ENCODE measurements at regions not wholly inside any gene's neighbourhood (a gene's known extent, or its start where the extent isn't known, plus 50 kb on each side); places are given as distances from the start of the nearest gene placed in this dataset.

DNA sequence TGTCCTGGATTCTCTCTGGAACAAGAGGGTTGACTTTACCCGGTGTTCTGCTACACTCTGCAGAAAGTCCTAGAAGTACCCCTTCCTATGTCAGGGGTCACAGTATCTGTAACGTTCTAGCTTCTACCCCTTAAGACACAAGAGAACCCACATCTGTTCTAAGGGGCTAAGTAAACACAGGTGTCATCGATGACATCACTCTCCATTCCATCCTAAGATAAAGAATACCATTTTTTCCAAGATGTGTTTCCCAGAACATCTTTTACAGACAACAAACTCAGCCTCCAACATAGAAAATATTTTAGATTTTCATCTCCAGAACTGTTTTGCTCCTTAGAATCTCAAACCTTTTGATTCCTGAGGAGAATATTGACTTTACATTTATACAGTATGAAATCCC, 239.1 kb downstream of the TRIB2 start:
- peaks cover 0 to 7% of the 10 kb centered on the region in 2 donors for H3K9me3 Mint-ChIP-seq
- no peak overlapping the region for H3K27ac Mint-ChIP-seq
- H3K4me1 Mint-ChIP-seq (ENCODE audit: low read depth in 2 of 2) = no peaks in the 10 kb centered on the region
- H3K27me3 Mint-ChIP-seq = no peaks in the 10 kb centered on the region
- no peak overlapping the region for H3K4me3 Mint-ChIP-seq
- no peak for DNase-seq
- no peak for ATAC-seq (replicated peaks)
- H3K36me3 Mint-ChIP-seq (ENCODE audit: insufficient read depth) = no peaks in the 10 kb centered on the region

- ATAC-seq (replicated peaks) = no peak
- no peaks in the 10 kb centered on the region for H3K36me3 Mint-ChIP-seq (ENCODE audit: insufficient read depth)
- no peak overlapping the region for H3K27ac Mint-ChIP-seq
- no peak for DNase-seq
- H3K4me3 Mint-ChIP-seq = no peak overlapping the region
- peaks cover 0 to under 1% of the 10 kb centered on the region in 2 donors for H3K4me1 Mint-ChIP-seq (ENCODE audit: low read depth in 2 of 2)
- no peaks in the 10 kb centered on the region for H3K27me3 Mint-ChIP-seq
- H3K9me3 Mint-ChIP-seq = peaks cover 0 to 7% of the 10 kb centered on the region in 2 donors
Observed at GRCh38 chr2:12957251-12957650, 240.5 kb downstream of the TRIB2 start.

GRCh38 chr2:12959935-12960334, 243.2 kb downstream of the TRIB2 start:
- Mint-ChIP-seq H3K36me3 (ENCODE audit: insufficient read depth) (no peaks in the 10 kb centered on the region), H3K9me3 (peaks cover 0 to 7% of the 10 kb centered on the region in 2 donors), H3K27ac (no peak overlapping the region), H3K27me3 (no peaks in the 10 kb centered on the region), H3K4me1 (ENCODE audit: low read depth in 2 of 2) (peaks cover 0 to 4% of the 10 kb centered on the region in 2 donors), H3K4me3 (no peak overlapping the region)
- DNase-seq = no peak
- no peak for ATAC-seq (replicated peaks)

GRCh38 chr2:12960671-12961070, 243.9 kb downstream of the TRIB2 start:
- Mint-ChIP-seq H3K27me3 (no peaks in the 10 kb centered on the region), H3K27ac (no peak overlapping the region), H3K4me3 (no peak overlapping the region), H3K9me3 (peaks cover 0 to 7% of the 10 kb centered on the region in 2 donors), H3K4me1 (ENCODE audit: low read depth in 2 of 2) (peaks cover 4 to 5% of the 10 kb centered on the region in 2 donors), H3K36me3 (ENCODE audit: insufficient read depth) (no peaks in the 10 kb centered on the region)
- no peak for ATAC-seq (replicated peaks)
- no peak for DNase-seq

DNA sequence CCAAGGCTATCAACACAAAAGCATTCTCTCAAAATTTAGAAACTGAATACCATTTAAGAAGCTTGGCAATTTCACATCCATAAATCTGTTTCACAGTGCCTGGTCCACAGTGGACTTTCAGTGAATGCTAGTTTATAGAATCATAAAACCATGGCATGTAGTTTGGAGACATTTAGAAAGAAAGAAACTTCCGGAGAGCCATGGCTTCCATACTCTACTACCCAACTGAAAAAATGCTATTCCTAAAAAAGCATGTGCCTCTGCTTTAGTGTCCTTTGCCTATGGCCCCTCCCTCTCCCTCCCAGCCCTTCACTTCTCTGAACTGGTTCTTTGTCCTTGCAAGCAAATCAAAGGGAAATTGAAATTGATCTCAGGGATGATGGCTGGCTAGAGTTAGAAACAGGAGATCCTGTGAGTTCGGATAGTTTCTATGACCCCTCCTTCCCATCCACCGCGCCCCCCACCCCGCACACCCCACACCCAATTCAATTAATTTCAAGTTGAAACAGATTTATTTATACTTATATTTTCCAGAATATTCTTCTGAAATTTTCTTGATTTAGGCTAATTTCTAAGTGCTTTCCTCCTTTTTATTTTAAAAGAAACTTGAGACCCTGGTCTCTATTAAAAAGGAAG, 248.3 kb downstream of the TRIB2 start:
- H3K4me3 Mint-ChIP-seq = peak overlapping the region; percentile 48 to 61
- DNase-seq (no peak), ATAC-seq (replicated peaks) (no peak)
- peaks cover 0 to 3% of the 10 kb centered on the region in 2 donors for H3K9me3 Mint-ChIP-seq
- H3K27me3 Mint-ChIP-seq = peaks cover 0 to under 1% of the 10 kb centered on the region in 2 donors
- H3K27ac Mint-ChIP-seq = peak overlapping the region; percentile 42 to 52
- peaks cover 16 to 17% of the 10 kb centered on the region in 2 donors for H3K4me1 Mint-ChIP-seq (ENCODE audit: low read depth in 2 of 2)
- no peaks in the 10 kb centered on the region for H3K36me3 Mint-ChIP-seq (ENCODE audit: insufficient read depth)

GRCh38 chr2:12965540-12966269, 249.0 kb downstream of the TRIB2 start:
- Mint-ChIP-seq H3K4me3 (peak overlapping the region; percentile 48 to 61), H3K27ac (peak overlapping the region; percentile 42 to 52), H3K36me3 (ENCODE audit: insufficient read depth) (no peaks in the 10 kb centered on the region)

DNA sequence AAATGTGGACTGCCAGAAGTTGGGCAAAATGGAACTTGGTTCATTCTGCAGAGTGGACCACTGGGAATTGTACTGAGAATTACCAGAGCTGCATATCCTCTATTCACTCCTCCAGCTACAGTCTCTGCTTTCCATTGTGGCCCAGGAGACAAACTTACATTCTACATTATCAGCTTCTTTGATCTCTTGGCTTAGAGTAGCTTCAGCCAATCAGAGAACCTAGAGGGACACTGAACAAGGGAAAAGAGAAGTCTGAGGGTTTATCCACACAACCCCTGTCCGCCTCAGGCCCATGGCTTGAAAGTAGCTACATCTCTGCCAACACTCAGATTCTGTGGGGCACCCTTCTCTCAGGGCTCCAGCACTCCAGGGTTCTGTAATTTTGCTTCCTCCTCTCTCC, 251.1 kb downstream of the TRIB2 start:
- DNase-seq = no peak
- Mint-ChIP-seq H3K36me3 (ENCODE audit: insufficient read depth) (no peaks in the 10 kb centered on the region), H3K27me3 (peaks cover 0 to 4% of the 10 kb centered on the region in 2 donors), H3K4me3 (no peak overlapping the region), H3K27ac (no peak overlapping the region), H3K4me1 (ENCODE audit: low read depth in 2 of 2) (peaks cover 14 to 17% of the 10 kb centered on the region in 2 donors), H3K9me3 (no peaks in the 10 kb centered on the region)
- no peak for ATAC-seq (replicated peaks)

More at GRCh38 chr2:12965540-12966269, 249.0 kb downstream of the TRIB2 start:
- Mint-ChIP-seq H3K4me1 (ENCODE audit: low read depth in 2 of 2) (peaks cover 16 to 17% of the 10 kb centered on the region in 2 donors), H3K27me3 (peaks cover 0 to 4% of the 10 kb centered on the region in 2 donors), H3K9me3 (no peaks in the 10 kb centered on the region)
- ATAC-seq (replicated peaks) (peak; percentile 92), DNase-seq (no peak)

GRCh38 chr2:12968399-12968798, 251.7 kb downstream of the TRIB2 start:
- Mint-ChIP-seq H3K27me3 (peaks cover 0 to 4% of the 10 kb centered on the region in 2 donors), H3K9me3 (no peaks in the 10 kb centered on the region), H3K4me3 (no peak overlapping the region), H3K36me3 (ENCODE audit: insufficient read depth) (no peaks in the 10 kb centered on the region), H3K27ac (no peak overlapping the region), H3K4me1 (ENCODE audit: low read depth in 2 of 2) (peaks cover 14 to 17% of the 10 kb centered on the region in 2 donors)
- ATAC-seq (replicated peaks) (no peak), DNase-seq (no peak)

DNA sequence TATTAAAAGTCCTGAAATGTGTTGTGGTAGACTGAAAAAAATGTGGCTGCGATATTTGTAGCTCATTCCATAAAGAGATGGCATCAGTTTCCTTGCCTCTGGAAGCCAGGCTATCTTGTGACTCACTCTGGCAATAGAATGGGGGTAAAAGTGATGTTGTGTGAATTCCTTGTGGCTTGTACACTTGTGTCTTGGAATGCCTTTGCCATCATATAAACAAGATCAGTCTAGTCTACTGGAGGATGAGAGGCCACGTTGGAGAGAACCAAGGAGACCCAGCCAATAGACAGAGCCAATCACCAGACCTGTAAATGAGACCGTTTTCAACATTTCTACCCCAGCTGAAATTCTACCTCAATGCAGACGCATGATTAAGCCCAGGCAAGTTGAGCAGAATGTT, 254.1 kb downstream of the TRIB2 start:
- Mint-ChIP-seq H3K27ac (no peak overlapping the region), H3K4me3 (no peak overlapping the region), H3K36me3 (ENCODE audit: insufficient read depth) (no peaks in the 10 kb centered on the region), H3K4me1 (ENCODE audit: low read depth in 2 of 2) (peaks cover 10 to 12% of the 10 kb centered on the region in 2 donors), H3K9me3 (no peaks in the 10 kb centered on the region), H3K27me3 (peaks cover 4 to 5% of the 10 kb centered on the region in 2 donors)
- DNase-seq (no peak), ATAC-seq (replicated peaks) (no peak)

- Mint-ChIP-seq H3K9me3 (no peaks in the 10 kb centered on the region), H3K4me3 (no peak overlapping the region)
- no peak for ATAC-seq (replicated peaks)
Observed at GRCh38 chr2:12971581-12972365, 255.0 kb downstream of the TRIB2 start.

DNA sequence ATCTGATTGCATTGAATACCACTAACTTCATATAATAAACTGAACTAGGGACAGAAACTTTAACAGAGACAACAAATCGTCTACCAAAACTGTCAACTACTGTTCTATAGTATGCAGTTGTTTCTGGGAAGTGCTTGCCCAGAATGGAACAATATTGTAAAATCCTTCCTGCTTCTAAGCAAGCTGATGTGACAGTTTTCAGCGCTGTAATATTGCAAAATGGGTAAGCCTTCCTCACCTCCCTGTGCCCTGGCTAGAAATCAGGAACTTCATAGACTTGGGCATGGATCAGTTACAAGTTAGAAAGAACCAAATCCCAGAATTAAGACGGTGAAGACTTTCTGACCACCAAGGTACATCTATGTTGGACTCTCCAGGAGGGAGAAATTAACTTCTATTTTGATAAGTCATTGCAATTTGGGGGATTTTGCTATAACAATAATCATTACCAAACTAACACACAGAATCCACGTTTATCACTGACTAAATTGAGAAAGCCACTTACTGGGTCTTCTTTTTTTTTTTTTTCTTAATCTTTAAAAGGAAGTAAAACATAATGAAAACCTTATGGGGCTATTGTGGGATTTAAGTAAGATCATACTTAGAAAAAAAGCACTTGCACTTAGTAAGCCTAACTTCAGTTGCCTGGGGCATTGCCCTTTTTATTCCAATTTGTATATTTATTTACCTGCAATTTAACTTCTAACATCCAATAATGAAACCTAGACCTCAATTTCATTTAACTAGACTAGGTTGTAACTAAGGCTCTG, 261.5 kb downstream of the TRIB2 start:
- Mint-ChIP-seq H3K27ac (no peak overlapping the region), H3K27me3 (peaks cover 5 to 7% of the 10 kb centered on the region in 2 donors), H3K36me3 (ENCODE audit: insufficient read depth) (no peaks in the 10 kb centered on the region), H3K4me1 (ENCODE audit: low read depth in 2 of 2) (no peaks in the 10 kb centered on the region), H3K4me3 (no peak overlapping the region), H3K9me3 (no peaks in the 10 kb centered on the region)
- no peak for DNase-seq
- ATAC-seq (replicated peaks) = no peak

More at GRCh38 chr2:12971581-12972365, 255.0 kb downstream of the TRIB2 start:
- peaks cover 4 to 5% of the 10 kb centered on the region in 2 donors for H3K27me3 Mint-ChIP-seq
- no peaks in the 10 kb centered on the region for H3K36me3 Mint-ChIP-seq (ENCODE audit: insufficient read depth)
- DNase-seq = no peak
- H3K27ac Mint-ChIP-seq = no peak overlapping the region
- peaks cover 6 to 12% of the 10 kb centered on the region in 2 donors for H3K4me1 Mint-ChIP-seq (ENCODE audit: low read depth in 2 of 2)

DNA sequence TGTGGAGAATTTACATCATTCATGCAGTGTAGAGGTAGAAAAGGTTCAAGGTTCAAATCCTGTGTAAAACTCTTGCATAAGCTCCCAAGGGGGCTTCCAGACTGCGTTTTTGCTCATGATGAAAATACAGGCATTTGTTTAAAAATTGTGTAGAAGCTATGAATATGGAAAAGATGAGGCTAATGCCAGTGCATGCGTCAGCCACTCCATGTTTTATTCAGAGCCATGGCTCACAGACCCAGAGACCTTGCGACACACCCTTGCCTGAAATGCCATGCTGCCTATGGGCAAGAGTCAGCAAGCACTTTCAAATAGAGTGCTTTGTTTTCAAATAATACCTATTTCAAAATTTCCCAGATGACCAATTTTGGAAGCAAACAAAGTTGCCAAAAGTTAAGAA, 262.3 kb downstream of the TRIB2 start:
- no peaks in the 10 kb centered on the region for H3K4me1 Mint-ChIP-seq (ENCODE audit: low read depth in 2 of 2)
- no peak overlapping the region for H3K27ac Mint-ChIP-seq
- ATAC-seq (replicated peaks) (no peak), DNase-seq (no peak)
- H3K9me3 Mint-ChIP-seq = no peaks in the 10 kb centered on the region
- peaks cover 5 to 7% of the 10 kb centered on the region in 2 donors for H3K27me3 Mint-ChIP-seq
- H3K36me3 Mint-ChIP-seq (ENCODE audit: insufficient read depth) = no peaks in the 10 kb centered on the region
- no peak overlapping the region for H3K4me3 Mint-ChIP-seq

DNA sequence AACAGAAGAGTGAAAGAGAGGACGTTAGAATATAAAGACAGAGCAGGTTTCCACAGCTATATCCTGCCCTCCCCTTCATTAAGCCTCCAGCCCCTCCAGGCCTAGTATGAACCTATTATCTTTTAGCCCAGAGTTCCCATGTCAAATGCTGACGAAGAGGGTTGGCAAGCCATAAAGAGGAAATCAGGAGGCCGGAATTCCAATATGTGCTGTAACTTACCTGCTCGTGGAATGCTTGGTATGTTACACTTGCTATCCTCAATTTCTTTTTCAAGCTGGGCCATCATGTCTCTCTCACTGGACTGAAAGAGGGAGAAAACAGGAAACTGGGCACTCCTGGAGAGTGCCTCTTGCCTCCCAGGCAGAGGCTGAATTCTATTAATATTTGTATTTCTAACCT, 264.1 kb downstream of the TRIB2 start:
- H3K4me3 Mint-ChIP-seq = no peak overlapping the region
- no peaks in the 10 kb centered on the region for H3K36me3 Mint-ChIP-seq (ENCODE audit: insufficient read depth)
- peaks cover under 1 to 7% of the 10 kb centered on the region in 2 donors for H3K27me3 Mint-ChIP-seq
- DNase-seq (no peak), ATAC-seq (replicated peaks) (no peak)
- no peak overlapping the region for H3K27ac Mint-ChIP-seq
- H3K9me3 Mint-ChIP-seq = no peaks in the 10 kb centered on the region
- H3K4me1 Mint-ChIP-seq (ENCODE audit: low read depth in 2 of 2) = no peaks in the 10 kb centered on the region

All from effector memory CD8-positive, alpha-beta T cell (primary cell).